ENCODE measurements at regions not wholly inside any gene's neighbourhood (a gene's known extent, or its start where the extent isn't known, plus 50 kb on each side); places are given as distances from the start of the nearest gene placed in this dataset.

DNA sequence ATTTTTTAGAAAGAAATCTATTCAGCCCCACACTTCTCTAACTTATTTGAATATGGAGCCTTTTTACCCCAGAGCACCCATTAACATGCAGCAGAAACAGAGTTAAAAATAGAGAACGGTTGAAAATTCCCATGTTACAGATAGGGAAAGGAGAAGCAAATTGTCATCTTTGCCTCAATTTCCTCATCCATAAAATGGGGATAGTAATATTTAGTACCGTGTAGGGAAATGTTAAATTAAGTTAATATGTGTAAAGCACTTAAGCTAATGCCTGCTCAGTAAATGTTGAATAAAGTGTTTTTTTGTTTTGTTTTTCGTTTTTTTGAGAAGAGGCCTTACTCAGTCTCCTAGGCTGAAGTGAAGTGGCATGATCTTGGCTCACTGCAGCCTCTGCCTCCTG, 50.3 kb downstream of the NAV1 start:
- no peak for DNase-seq

DNA sequence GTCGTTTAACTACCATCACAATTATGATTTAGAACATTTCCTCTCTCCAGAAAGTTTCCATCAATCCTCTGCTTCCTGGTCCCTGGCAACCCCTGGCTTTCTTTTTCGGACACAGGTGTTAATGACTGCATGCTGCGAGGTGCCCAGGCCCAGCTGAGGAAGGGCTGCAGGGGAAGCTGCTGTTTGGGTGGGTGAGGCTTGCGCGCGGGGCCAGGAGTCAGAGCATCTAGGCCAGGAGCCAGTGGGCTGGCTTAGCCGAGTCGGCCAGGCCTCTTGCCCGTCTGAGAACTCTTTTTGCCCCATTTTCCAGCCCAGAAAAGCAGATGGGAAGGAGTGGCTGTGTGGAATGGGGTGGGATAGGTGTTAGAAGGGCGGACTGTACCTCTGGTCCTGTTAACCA, 51.5 kb downstream of the NAV1 start:
- DNase-seq = no peak

DNA sequence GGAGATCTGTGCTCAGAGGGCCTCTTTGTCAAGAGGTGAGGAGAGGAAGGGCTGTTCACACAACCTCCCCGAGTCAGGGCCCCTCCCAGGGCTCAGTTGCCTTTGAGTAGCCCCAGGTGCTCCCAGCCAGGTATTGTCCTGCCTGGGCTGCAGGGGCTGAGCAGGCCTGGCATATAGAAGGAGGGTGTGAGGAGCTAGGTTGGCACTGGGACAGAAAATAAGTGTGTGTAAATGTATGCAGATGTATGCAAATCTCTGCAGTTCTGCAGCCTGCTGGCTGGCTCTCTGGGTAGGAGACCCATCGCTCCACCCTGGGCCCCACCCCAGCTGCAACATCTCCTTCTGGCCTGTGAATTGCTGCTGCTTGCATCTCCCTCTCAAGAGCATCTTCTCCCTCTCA, 52.4 kb downstream of the NAV1 start:
- DNase-seq = no peak

DNA sequence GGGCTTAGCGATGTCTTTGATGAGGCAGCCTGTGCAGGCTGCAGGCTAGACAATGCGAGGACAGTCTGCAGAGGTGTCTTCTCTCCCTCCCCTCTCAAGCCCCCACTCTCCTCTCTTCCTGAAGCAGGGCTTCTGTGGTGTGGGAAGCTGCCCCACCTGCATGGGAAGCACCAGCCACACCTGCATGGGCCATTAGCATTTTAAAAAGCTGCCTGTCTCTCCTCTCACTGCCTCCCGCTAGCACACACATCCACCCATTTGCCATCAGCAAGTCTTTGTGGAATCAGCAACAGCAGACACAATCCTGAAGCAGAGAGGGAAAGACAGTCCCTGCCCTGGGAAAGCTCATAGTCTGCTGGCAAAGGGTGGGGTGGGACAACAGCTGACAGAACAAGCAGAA, 53.1 kb downstream of the NAV1 start:
- no peak for DNase-seq

DNA sequence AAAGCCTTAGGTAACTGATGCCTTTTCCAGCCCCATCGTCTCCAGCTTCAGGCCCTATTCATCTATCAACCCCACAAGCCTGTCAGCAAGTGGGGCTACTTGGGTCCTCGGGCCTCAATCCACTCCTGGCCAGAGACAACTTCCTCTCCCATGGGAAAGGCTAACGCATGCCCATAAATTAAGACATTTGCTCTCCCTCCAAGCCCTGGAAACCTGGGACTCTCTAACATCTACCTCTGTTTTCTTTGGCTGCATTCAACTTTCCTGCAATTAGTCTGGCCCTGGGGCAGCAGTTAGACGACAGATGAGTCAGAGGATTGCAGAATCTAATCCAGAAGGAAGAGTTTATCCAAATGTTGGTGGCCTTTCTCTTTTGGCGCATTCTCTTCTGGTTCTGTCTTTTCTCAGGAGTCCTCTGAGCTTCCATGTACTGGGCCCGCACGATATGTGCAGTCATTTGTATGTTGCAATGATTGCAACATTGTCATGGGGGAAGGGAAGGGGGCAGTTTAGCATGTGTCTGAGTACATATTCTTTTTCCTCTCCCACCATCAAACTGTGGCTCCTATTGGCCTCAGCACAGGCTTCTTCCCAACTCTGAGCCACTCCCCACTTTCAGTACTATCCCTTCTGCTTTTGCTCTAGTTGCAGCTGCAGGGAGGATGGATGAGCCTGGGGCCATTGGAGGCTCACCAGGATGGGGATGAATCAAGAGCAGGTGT, 54.4 kb downstream of the NAV1 start:
- no peak for DNase-seq

DNA sequence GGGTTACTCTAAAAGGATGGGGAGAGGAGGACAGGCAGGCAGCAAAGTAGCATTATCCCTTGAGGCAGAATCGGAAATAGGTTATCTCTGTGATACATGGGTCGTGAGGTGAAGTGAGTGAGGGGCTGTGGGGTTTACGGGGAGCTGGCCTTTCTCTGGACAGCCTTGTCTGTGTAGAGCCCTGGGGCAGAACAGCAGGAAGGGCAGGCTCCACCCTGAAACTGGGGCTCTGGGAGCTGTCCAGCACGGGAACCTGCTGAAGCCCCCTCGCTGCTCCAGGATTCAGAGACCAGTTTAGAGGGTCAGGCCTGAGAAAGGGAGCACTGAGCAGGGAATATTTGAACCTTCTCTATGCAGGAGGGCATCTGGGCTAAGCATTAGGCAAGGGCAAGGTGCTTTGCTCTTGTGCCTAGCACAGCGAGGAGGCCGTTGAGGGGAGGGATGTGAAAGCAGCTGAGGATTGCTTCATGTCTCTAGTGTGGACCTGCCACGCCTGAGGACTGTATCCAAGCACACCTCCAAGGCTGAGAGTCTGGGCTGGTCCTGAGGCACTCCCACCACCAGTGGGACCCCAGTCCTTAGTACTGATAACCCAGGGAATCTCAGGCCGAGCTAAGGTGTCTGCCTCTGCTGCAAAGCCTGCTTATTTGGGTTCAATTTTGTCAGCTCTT, 55.8 kb downstream of the NAV1 start:
- DNase-seq = no peak

DNA sequence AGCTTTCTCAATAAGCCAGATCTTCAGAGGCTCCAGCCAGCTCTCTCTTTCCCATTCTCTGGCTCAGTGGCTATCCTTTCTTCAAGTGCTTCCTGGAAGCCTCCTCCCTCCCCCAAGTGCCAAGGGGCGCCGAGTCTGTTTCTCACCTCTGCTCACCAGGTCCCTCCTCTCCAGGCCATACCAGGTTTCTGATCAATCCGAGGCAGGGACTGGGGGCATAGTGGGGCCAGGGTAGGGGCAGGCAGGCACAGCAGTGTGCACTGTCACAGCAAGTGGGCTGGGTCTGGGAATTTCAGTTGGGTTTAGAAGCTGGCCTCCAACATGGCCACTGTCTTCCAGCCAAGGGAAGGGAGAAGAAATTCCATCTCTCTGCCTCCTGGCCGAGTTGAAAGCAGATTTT, 56.5 kb downstream of the NAV1 start:
- DNase-seq = no peak

DNA sequence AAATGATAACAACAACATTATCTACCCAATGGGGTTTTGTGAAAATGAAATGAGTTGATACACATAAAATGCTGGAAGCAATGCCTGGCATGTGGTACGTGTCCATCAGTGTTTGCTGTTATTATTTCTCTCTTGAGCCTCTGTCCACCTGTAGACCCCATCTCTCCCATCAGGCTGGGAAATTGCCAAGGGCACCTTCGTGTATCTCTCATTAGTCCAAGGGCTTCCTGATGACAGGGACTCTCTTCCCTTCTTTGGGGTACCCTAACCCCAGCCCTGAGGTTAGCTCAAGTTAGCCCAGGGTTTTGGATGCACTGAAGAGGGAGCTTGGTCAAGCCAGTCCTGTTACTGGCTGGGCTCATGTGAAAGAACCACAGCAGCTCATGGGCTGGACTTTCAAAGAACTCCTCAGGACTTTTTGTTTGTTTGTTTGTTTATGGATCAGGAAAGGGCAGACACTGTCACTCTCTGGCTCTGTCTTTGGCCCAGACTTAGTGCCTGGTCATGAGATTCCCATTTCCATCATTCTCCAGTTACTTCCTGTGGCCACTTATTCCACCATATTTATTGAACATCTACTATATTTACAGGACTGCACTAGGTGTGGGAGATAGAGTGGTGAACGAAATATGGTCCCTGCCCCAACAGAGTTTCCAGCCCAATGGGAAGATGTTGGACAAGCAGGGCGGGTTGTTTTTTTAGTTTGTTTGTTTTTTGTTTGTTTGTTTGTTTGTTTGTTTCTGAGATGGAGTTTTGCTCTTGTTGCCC, 57.4 kb downstream of the NAV1 start:
- DNase-seq = no peak

DNA sequence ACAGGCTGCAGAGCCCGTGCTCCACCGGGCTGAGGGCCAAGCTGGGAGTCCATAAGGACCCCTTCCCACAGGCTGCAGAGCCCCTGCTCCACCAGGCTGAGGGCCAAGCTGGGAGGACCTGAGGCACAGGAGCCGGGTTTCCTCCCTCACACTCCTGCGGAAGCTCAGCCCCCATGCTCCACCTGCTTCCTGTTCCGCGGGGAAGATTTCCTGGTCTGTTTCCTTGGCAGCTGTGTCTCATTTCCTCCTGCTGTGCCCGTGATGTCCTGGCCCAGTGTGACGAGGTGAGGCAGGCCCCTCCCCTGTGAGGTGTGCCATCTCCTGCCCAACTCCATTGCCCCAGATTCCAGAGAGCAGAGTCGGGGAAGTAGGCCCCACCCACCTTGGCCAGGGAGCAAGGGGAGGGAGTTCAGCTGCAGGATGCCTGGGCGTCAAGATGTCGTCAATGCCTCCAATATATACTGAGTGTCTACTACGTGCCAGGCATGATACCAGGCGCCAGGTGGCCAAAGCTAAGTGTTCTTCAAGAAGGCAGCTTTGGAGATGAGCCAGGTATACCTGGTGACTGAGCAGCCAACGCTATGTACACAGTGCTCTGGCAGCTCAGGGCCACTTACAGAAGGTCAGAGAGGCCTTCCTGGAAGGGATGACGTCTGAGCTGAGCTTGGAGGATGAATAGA, 58.8 kb downstream of the NAV1 start:
- DNase-seq = peak; percentile 98

DNA sequence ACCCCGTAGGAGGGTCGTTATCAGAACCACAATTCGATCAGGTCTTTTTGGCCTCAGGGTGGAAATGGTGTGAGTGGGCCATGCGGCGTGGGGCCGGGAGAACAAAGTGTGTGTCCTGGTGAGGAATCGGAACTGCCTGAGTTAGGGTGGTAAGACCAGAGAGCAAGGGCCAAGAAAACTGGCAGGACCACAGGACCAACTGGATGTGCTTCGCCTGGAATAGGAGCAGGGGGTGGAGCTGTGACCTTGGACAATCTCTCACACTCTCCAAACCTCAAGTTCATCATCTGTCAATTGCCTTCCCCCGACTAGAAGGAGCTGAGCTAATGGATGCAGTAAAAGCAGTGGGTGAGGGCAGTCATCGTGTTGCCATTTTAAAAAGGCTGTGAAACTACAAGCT, 59.5 kb downstream of the NAV1 start:
- DNase-seq = no peak

DNA sequence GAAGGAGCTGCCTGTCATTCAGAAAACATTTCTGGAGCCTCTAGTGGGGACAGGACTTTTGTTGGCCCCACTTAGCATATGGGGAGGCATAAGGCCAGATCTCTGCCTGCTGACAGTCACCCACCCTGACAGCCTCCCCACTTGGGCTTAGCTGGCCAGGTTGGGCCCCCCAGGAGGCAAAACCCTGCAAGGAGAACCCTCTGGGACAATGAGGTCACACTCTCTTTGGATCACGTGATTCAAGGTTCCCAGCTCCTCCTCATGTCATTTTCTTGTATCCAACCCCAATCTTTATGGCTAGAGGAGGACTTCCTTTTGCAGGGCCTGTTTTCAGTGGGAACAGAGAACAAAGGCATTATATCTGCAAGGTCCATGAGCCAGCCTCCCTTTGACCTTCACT, 60.0 kb downstream of the NAV1 start:
- DNase-seq = no peak

DNA sequence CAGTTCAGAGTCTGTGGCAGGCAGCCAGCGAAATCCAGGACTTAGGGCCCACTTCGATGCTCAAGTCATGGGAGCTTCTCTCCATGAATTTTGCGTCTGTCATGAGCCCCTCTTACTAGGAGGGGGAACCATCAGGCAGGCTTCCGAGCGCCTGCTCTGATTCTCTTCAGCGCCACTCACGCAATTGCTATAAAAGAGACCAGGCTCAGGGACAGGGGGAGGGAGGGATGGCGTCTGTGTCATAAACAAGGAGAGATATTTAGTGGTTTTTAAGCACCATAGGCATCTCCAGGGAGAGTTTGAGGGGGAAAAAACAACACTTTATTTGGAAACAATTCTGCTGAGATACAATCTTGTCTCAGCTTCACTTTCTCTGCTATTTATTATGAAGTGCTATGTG, 60.6 kb downstream of the NAV1 start:
- no peak for DNase-seq

DNA sequence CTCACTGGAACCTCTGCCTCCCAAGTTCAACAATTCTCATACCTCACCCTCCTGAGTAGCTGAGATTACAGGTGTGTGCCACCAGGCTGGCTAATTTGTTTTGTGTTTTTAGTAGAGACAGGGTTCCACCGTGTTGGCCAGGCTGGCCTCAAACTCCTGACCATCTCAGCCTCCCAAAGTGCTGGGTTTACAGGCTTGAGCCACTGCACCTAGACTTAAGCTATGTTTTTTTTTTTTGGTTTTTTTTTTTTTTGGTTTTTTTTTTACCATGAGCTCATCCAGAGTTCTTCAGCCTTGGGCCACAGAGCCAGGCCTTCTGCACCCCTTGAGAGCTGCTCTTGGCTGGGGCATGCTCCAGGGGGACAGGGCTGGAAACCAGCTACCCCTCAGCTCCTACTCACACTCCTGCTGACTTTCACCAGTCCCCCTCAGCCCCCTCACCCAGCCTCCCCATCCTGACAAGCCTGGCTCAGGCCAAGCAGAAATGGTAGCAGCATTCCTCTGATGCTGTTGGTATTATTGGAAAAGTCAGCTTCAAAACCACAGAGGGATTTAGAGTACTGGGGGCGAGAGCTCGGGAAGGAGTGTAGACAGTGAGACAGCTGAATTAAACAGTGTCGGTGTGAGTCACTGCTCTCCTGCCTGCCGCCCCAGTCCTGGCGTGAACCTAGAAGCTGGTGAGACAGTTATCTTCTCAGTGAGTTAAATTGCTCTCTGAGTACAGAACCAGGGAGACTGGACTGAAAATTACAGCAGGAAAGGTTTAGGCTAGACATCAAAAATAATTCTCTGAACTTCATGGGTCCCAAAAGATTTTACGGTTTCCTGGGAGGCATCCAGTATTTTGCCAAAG, 63.7 kb downstream of the NAV1 start:
- no peak for DNase-seq

DNA sequence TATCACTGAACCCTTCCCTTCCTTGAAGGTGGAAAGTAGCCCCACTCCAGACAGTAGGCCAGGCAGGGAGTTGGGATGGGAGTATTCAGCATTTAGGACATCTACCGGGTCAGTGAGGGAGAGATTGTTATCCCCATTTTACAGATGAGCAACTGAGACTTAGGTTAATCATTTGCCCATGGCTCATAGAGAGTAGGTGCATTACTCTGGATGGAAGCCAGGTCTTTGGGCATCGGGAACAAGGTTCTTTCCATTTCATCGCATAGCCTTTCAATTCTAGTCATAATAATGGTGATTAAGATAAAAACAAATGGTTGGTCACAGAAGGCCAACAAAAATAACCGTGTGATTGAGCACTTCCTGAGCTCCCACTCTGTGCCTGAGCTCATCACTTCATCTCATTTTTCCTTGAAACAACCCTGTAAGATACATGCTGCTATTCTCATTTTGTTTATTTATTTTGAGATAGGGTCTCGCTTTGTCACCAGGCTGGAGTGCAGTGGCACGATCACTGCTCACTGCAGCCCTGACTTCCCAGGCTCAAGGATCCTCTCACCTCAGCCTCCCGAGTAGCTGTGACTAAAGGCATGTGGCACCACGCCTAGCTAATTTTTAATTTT, 64.8 kb downstream of the NAV1 start:
- no peak for DNase-seq

DNA sequence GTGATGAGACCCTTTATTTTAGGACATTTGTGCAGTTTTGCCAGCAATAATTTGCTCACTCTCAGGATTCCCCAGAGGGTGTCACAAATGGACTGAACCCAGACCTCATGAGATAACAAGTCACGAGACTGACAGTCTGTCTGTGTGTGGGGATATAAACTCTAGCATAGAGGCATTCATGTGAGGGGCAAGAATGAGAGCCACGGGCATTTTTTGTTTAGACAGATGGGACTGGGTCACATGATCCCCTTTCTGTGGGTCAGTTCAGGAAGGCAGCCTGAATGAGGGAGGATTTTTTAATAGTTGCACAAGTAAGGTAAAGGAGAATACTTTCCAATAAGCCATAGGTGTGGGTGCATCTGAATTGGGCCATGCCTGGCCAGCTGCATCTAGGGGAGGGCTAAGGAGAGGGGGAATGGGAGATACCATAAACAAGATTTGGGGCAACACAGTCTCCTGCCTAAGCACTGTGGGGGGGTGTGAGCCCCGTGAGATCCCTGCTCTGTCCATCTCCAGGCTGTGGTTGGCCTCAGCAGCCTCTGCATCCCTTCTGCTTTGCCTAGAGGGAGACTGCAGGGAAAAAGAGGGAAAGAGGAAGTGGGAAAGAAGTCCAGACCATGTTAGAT, 66.6 kb downstream of the NAV1 start:
- no peak for DNase-seq

DNA sequence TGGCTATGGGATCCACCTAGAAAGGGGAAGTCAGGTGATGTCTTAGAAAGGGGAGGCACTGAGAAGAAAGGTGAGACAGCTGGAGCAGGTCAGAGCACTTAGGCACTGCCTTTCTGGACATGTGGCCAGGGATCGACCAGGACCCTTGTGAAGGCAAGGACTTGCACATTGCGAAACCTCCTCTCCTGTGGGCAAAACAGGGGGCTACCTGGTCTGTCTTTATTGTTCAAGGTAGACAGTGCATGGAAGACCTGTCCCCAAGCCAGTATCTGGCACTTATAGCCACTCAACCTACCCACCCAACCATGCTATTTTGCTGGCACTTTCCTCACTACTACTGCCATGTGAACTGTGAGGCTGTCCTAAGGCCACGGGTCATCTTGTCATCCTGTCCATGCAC, 67.2 kb downstream of the NAV1 start:
- DNase-seq = no peak

DNA sequence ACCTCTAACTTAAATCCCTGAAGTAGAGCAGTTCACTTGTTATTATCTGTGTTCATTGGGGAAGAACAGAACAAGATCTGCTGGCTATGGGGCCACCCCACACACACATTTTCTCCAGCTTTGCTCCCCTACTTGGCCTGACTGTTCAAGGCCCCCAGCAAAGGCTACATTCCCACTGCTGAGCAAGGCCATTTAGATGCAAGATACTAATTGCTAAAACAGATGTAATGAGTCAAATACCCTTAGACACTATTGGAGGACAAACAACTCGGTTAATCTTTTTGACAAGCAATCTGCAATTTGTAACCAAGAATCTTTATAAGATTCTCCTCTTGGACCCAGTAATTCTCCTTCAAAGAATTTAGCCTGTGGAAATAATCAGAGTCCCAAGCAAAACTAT, 67.7 kb downstream of the NAV1 start:
- no peak for DNase-seq

DNA sequence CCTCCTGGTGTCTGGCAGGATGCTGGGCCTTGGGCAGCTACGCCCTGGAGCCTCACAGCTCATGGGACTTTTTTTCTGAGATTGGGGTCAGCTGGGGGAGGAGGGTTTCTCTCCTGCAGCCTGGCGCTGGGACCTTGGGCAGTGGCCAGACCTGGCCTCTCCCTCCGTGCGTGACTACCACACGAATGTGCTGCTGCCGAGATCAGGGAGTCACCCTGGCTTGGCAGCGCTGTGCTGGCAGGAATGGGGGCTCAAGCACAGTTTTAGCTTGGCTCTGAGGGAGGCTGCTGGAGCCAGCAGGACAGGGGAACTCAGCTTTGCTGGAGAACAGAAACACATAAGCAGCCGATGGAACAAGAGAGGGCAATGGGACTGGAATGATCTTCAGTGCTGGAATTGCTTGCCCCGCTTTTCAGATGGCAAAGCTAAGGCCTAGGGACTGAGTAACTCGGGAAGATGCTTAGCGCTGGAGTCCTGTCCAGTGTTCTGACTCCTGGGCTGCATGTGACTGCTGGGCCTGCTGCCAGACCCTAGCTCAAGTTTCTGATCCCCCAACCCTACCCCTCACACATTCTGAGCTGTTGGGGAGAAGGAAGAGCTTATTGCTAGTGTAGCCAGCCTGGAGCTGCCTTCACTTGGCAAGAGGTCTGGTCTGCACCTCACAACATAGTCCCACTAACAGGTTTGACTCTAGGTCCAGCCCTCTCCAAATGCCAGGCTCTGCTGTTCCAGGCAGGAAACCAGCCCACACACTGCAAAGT, 69.9 kb downstream of the NAV1 start:
- DNase-seq = no peak

DNA sequence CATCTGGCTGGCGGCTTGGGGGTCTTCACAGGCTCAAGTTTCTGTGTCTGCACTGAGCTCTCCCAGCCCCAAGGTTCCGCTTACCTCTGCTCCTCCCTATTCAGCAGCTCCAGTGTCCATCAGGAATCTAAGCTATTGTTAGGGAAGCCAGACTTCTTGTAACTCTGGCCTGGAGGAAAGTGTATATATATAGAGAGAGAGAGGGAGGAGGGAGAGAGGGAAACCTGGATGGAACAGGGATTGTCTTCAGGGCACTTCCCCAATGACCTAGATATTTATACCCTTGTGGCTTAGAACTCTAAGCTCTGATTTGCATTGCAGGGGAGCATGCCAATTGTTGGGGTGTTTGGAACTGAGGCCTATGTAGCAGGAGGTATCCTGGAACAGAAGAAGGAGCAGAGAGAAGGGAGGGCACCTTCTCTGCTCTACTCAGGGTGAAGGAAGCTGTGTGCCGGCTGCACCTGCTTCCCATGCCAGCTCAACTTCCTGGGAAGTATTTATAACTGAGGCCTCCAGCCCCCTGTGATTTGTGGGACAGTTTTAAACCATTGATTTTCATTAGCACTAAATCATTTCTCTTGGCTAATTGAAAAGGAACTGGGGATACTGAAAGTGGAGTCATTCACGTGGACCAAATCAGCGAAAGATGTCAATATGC, 70.9 kb downstream of the NAV1 start:
- no peak for DNase-seq

DNA sequence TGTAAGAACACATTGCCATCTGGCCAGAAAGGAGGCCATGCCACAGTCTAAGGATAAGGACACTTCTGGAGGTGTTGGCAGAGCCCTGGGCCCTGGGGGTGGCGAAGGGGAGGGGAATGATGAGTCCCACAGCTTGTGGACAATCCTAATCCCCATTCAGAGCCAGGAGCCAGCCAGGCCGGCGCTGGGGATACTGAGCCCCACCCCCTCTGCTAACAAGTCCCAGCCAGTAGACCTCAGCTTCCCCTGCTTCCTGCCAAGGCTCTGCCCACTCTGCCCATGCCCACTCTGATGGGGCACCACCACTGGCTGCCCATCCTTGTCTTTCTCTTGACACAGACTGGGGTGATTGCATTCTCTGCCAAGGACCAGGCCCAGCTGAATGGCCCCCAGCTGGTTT, 71.9 kb downstream of the NAV1 start:
- no peak for DNase-seq
